H1 (cell line): ENCODE measurements at regions not wholly inside any gene's neighbourhood (a gene's known extent, or its start where the extent isn't known, plus 50 kb on each side); places are given as distances from the start of the nearest gene placed in this dataset.

ENCODE experiments used
- CBX8 ChIP-seq: fragments of 300-800, 300-1000 bp; sonication (generic); IDR thresholded peaks from 2 replicates; pipeline ENCODE4 v1.7.1; 2016; ENCODE audit warnings: low read depth, low read length, borderline replicate concordance
- HDAC2 ChIP-seq, 2 experiments: fragments of 300-600 bp in 1 of 2; sonication (generic) in 1 of 2; IDR thresholded peaks; 2 replicates each; pipeline ENCODE4 v1.6.1; 2011 to 2012; ENCODE audit warnings: low read depth in 2 of 2, low read length in 2 of 2, mild to moderate bottlenecking in 2 of 2, moderate library complexity in 2 of 2, borderline replicate concordance in 1 of 2, inconsistent platforms in 1 of 2
- KDM1A ChIP-seq: fragments of 200-600, 300-600 bp; sonication (generic); IDR thresholded peaks from 2 replicates; pipeline ENCODE4 v1.7.1; 2016; ENCODE audit warnings: mild to moderate bottlenecking, low read length, borderline replicate concordance
- SP2 ChIP-seq: IDR thresholded peaks from 2 replicates; pipeline ENCODE4 v1.6.1; 2012; ENCODE audit warnings: mild to moderate bottlenecking, low read length, inconsistent platforms
- TF ChIP-seq, protein P1 (sequence below): fragments of 300-600 bp; sonication (generic); IDR thresholded peaks from 2 replicates; pipeline ENCODE4 v1.7.1; 2012; ENCODE audit warnings: low read length, moderate library complexity, mild to moderate bottlenecking, inconsistent platforms; ENCODE audit not compliant: insufficient replicate concordance
- TF ChIP-seq, protein P2 (sequence below): IDR thresholded peaks from 2 replicates; pipeline ENCODE4 v1.6.1; 2011; ENCODE audit warnings: low read depth, mild to moderate bottlenecking, low read length; ENCODE audit not compliant: insufficient read depth
- TF ChIP-seq, protein P3 (sequence below): IDR thresholded peaks from 2 replicates; pipeline ENCODE4 v1.6.1; 2012; ENCODE audit warnings: inconsistent platforms

DNA sequence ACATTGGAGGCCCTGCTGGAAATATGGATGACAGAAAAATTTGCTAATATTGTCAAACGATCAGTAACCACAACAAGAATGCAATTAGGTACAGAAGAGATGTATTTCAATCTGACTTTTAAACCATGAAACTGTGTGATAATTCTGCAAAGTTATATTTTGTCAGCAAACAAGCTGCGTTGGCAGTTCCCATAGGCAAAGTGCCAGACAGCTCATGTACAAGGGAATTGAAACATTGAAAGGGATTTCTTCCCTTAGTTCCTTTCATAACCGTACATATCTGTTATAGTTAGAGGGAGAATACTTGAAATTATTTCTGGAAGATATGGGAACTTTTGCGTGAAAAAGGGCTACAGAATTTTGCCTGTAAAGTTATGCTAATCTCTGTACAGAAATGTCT lies 419.4 kb upstream of the PTGER4 start (continued):
- TF ChIP-seq, protein P1, sequence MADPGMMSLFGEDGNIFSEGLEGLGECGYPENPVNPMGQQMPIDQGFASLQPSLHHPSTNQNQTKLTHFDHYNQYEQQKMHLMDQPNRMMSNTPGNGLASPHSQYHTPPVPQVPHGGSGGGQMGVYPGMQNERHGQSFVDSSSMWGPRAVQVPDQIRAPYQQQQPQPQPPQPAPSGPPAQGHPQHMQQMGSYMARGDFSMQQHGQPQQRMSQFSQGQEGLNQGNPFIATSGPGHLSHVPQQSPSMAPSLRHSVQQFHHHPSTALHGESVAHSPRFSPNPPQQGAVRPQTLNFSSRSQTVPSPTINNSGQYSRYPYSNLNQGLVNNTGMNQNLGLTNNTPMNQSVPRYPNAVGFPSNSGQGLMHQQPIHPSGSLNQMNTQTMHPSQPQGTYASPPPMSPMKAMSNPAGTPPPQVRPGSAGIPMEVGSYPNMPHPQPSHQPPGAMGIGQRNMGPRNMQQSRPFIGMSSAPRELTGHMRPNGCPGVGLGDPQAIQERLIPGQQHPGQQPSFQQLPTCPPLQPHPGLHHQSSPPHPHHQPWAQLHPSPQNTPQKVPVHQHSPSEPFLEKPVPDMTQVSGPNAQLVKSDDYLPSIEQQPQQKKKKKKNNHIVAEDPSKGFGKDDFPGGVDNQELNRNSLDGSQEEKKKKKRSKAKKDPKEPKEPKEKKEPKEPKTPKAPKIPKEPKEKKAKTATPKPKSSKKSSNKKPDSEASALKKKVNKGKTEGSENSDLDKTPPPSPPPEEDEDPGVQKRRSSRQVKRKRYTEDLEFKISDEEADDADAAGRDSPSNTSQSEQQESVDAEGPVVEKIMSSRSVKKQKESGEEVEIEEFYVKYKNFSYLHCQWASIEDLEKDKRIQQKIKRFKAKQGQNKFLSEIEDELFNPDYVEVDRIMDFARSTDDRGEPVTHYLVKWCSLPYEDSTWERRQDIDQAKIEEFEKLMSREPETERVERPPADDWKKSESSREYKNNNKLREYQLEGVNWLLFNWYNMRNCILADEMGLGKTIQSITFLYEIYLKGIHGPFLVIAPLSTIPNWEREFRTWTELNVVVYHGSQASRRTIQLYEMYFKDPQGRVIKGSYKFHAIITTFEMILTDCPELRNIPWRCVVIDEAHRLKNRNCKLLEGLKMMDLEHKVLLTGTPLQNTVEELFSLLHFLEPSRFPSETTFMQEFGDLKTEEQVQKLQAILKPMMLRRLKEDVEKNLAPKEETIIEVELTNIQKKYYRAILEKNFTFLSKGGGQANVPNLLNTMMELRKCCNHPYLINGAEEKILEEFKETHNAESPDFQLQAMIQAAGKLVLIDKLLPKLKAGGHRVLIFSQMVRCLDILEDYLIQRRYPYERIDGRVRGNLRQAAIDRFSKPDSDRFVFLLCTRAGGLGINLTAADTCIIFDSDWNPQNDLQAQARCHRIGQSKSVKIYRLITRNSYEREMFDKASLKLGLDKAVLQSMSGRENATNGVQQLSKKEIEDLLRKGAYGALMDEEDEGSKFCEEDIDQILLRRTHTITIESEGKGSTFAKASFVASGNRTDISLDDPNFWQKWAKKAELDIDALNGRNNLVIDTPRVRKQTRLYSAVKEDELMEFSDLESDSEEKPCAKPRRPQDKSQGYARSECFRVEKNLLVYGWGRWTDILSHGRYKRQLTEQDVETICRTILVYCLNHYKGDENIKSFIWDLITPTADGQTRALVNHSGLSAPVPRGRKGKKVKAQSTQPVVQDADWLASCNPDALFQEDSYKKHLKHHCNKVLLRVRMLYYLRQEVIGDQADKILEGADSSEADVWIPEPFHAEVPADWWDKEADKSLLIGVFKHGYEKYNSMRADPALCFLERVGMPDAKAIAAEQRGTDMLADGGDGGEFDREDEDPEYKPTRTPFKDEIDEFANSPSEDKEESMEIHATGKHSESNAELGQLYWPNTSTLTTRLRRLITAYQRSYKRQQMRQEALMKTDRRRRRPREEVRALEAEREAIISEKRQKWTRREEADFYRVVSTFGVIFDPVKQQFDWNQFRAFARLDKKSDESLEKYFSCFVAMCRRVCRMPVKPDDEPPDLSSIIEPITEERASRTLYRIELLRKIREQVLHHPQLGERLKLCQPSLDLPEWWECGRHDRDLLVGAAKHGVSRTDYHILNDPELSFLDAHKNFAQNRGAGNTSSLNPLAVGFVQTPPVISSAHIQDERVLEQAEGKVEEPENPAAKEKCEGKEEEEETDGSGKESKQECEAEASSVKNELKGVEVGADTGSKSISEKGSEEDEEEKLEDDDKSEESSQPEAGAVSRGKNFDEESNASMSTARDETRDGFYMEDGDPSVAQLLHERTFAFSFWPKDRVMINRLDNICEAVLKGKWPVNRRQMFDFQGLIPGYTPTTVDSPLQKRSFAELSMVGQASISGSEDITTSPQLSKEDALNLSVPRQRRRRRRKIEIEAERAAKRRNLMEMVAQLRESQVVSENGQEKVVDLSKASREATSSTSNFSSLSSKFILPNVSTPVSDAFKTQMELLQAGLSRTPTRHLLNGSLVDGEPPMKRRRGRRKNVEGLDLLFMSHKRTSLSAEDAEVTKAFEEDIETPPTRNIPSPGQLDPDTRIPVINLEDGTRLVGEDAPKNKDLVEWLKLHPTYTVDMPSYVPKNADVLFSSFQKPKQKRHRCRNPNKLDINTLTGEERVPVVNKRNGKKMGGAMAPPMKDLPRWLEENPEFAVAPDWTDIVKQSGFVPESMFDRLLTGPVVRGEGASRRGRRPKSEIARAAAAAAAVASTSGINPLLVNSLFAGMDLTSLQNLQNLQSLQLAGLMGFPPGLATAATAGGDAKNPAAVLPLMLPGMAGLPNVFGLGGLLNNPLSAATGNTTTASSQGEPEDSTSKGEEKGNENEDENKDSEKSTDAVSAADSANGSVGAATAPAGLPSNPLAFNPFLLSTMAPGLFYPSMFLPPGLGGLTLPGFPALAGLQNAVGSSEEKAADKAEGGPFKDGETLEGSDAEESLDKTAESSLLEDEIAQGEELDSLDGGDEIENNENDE, result no peak
- TF ChIP-seq HDAC2 (IDR thresholded peaks at IDR 0.05; ENCODE audit: borderline replicate concordance in 1 of 2, low read depth in 2 of 2, low read length in 2 of 2) (no peak), KDM1A (no peak), SP2 (no peak), CBX8 (no peak)
- TF ChIP-seq, protein P2, sequence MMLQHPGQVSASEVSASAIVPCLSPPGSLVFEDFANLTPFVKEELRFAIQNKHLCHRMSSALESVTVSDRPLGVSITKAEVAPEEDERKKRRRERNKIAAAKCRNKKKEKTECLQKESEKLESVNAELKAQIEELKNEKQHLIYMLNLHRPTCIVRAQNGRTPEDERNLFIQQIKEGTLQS, result no peak
- TF ChIP-seq, protein P3, sequence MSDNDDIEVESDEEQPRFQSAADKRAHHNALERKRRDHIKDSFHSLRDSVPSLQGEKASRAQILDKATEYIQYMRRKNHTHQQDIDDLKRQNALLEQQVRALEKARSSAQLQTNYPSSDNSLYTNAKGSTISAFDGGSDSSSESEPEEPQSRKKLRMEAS, result no peak
